ENCODE measurements at regions not wholly inside any gene's neighbourhood (a gene's known extent, or its start where the extent isn't known, plus 50 kb on each side); places are given as distances from the start of the nearest gene placed in this dataset.

DNA sequence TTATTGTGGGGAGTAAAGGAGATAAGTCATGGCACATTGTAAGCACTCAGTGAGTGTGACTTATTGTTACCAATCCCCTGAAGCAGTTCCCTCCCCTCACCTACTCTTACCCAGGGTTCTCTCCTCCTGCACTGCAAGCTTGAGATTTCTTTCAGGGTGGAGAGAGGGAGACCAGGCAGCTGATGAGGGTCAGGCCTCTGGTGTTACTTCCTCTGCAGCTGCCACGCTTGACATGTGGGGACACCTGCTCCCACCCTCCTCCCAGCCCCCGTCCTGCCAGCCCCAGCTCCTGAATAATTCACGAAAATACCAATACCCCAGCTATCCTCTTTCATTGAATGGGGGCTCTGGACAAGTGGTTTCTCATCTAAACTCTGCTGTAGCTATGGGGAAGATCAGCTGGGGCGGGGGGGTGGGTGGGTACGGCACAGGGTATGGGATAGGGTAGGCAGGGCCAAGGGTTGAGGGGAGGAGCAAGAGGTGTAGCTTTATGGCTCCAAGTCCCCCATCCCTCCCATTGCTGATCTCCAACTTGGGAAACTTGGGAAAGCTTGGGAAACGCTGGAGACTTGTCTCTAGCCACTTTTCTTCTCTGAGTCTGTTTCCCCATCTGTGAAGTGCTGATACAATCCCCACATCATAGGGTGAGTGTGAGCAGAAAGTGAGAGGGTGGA, 148.5 kb upstream of the PJA1 start:
- no peaks in the 10 kb centered on the region for H3K9me3 ChIP-seq (ENCODE audit: control insufficient read depth, insufficient read depth, low read length)
- H4K20me1 ChIP-seq (ENCODE audit: control insufficient read depth, insufficient read depth, low read depth, low read length) = no peaks in the 10 kb centered on the region
- H3F3A ChIP-seq (ENCODE audit: control insufficient read depth, insufficient read depth) = no peaks in the 10 kb centered on the region
- no peaks in the 10 kb centered on the region for H3K36me3 ChIP-seq (ENCODE audit: control insufficient read depth, low read length)
- H3K4me2 ChIP-seq (ENCODE audit: low read length) = no peak overlapping the region
- H3K4me1 ChIP-seq (ENCODE audit: control insufficient read depth, low read length) = no peaks in the 10 kb centered on the region
- no peaks in the 10 kb centered on the region for H3K27me3 ChIP-seq (ENCODE audit: control insufficient read depth, low read length)
- no peak for TF ChIP-seq EZH2phosphoT487 (IDR thresholded peaks at IDR 0.05; ENCODE audit: borderline replicate concordance, low read length)
- TF ChIP-seq, protein P1, sequence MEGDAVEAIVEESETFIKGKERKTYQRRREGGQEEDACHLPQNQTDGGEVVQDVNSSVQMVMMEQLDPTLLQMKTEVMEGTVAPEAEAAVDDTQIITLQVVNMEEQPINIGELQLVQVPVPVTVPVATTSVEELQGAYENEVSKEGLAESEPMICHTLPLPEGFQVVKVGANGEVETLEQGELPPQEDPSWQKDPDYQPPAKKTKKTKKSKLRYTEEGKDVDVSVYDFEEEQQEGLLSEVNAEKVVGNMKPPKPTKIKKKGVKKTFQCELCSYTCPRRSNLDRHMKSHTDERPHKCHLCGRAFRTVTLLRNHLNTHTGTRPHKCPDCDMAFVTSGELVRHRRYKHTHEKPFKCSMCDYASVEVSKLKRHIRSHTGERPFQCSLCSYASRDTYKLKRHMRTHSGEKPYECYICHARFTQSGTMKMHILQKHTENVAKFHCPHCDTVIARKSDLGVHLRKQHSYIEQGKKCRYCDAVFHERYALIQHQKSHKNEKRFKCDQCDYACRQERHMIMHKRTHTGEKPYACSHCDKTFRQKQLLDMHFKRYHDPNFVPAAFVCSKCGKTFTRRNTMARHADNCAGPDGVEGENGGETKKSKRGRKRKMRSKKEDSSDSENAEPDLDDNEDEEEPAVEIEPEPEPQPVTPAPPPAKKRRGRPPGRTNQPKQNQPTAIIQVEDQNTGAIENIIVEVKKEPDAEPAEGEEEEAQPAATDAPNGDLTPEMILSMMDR (IDR thresholded peaks at IDR 0.05; ENCODE audit: low read depth, low read length, poor library complexity, severe bottlenecking) = no peak
- H3K9me2 ChIP-seq (replicated peaks; ENCODE audit: control insufficient read depth, low read length) = no peaks in the 10 kb centered on the region
- H3K4me3 ChIP-seq (ENCODE audit: low read length) = no peak overlapping the region
- no peak overlapping the region for H3K27ac ChIP-seq (ENCODE audit: low read depth, low read length)
- H3K79me2 ChIP-seq (ENCODE audit: control insufficient read depth, low read length) = no peaks in the 10 kb centered on the region

GRCh38 chrX:69311936-69312670, 146.8 kb upstream of the PJA1 start:
- TF ChIP-seq, protein P1 (IDR thresholded peaks at IDR 0.05; ENCODE audit: low read depth, low read length, poor library complexity, severe bottlenecking) = no peak
- TF ChIP-seq EZH2phosphoT487 (IDR thresholded peaks at IDR 0.05; ENCODE audit: borderline replicate concordance, low read length) = no peak
- Histone ChIP-seq H3K27ac (ENCODE audit: low read depth, low read length) (no peak overlapping the region), H3F3A (ENCODE audit: control insufficient read depth, insufficient read depth) (no peaks in the 10 kb centered on the region), H3K4me1 (ENCODE audit: control insufficient read depth, low read length) (no peaks in the 10 kb centered on the region), H4K20me1 (ENCODE audit: control insufficient read depth, insufficient read depth, low read depth, low read length) (no peaks in the 10 kb centered on the region), H3K9me3 (ENCODE audit: control insufficient read depth, insufficient read depth, low read length) (no peaks in the 10 kb centered on the region), H3K9me2 (replicated peaks; ENCODE audit: control insufficient read depth, low read length) (no peaks in the 10 kb centered on the region), H3K4me2 (ENCODE audit: low read length) (no peak overlapping the region), H3K36me3 (ENCODE audit: control insufficient read depth, low read length) (no peaks in the 10 kb centered on the region), H3K27me3 (ENCODE audit: control insufficient read depth, low read length) (no peaks in the 10 kb centered on the region), H3K79me2 (ENCODE audit: control insufficient read depth, low read length) (no peaks in the 10 kb centered on the region), H3K4me3 (ENCODE audit: low read length) (no peak overlapping the region)

DNA sequence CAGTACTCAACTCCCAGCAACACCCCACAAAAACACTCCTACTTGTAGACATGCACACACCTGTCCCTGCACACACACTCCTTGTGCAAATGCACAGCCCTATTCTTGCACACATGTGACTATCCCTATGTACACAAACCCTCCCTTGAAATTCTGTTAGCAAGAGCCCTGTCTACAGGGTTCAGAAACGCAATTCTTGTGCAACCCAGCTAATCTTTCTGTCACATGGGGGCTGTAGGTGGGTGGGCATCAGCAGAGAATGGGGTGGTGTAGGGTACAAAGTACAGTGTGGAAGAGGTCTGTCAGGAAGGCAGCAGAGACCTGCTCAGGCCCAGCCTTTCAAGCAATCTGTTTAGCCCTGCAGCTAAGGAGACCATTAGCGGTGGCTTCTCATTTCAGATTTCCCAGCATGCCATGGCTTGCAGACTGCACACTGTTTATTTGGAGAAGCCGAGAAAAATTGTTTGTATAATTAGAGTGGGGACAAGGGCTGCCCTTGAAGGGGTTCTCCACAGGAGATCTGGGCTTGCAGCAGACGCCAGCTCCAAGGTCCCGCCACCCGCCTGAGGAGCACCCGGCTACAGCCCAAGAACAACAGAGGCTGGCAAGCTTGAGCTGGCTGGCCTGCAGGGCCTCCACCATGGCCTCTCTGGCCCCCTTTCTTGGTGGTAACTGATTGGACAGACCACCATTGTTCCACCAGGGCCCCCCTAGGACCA, 144.0 kb upstream of the PJA1 start:
- Histone ChIP-seq H3K9me3 (ENCODE audit: control insufficient read depth, insufficient read depth, low read length) (no peaks in the 10 kb centered on the region), H3K4me1 (ENCODE audit: control insufficient read depth, low read length) (no peaks in the 10 kb centered on the region), H3K36me3 (ENCODE audit: control insufficient read depth, low read length) (no peaks in the 10 kb centered on the region), H3K27ac (ENCODE audit: low read depth, low read length) (no peak overlapping the region), H3K27me3 (ENCODE audit: control insufficient read depth, low read length) (no peaks in the 10 kb centered on the region), H3F3A (ENCODE audit: control insufficient read depth, insufficient read depth) (no peaks in the 10 kb centered on the region), H3K4me2 (ENCODE audit: low read length) (no peak overlapping the region), H3K4me3 (ENCODE audit: low read length) (no peak overlapping the region), H4K20me1 (ENCODE audit: control insufficient read depth, insufficient read depth, low read depth, low read length) (no peaks in the 10 kb centered on the region), H3K9me2 (replicated peaks; ENCODE audit: control insufficient read depth, low read length) (no peaks in the 10 kb centered on the region), H3K79me2 (ENCODE audit: control insufficient read depth, low read length) (no peaks in the 10 kb centered on the region)
- TF ChIP-seq EZH2phosphoT487 (IDR thresholded peaks at IDR 0.05; ENCODE audit: borderline replicate concordance, low read length) = no peak
- TF ChIP-seq, protein P1 (IDR thresholded peaks at IDR 0.05; ENCODE audit: low read depth, low read length, poor library complexity, severe bottlenecking) = no peak

All from DOHH2 (cell line).